Keratinocyte (primary cell): ENCODE measurements at regions not wholly inside any gene's neighbourhood (a gene's known extent, or its start where the extent isn't known, plus 50 kb on each side); places are given as distances from the start of the nearest gene placed in this dataset.

Experiments
- DNase-seq: peaks from one replicate; pipeline ENCODE4 v3.0.0-alpha.2; 2011; ENCODE audit warnings: low read depth, missing footprints, low spot score
- FAIRE-seq: peaks from 2 replicates; lab custom pipeline; 2011; peaks lifted over from hg19 to GRCh38; lab: Jason Lieb, UNC
- H2AFZ ChIP-seq: 2 replicates; pipeline ENCODE4 v1.6.0; 2012; ENCODE audit warnings: low read length, control low read depth, inconsistent platforms; ENCODE audit not compliant: control insufficient read depth
- H3K27ac ChIP-seq: 2 replicates; pipeline ENCODE4 v1.5.1; 2011; ENCODE audit warnings: low read length; ENCODE audit not compliant: control insufficient read depth, insufficient read depth
- H3K27me3 ChIP-seq: 3 replicates; pipeline ENCODE4 v1.6.0; 2011; ENCODE audit warnings: low read length; ENCODE audit not compliant: control insufficient read depth, insufficient read depth; ENCODE audit errors: extremely low read depth
- H3K36me3 ChIP-seq, 2 experiments: 2 replicates in 1 of 2; 3 replicates in 1 of 2; pipeline ENCODE4 v1.5.1; 2011; ENCODE audit warnings: low read length in 2 of 2, mild to moderate bottlenecking in 1 of 2; ENCODE audit not compliant: control insufficient read depth in 2 of 2, insufficient read depth in 2 of 2; ENCODE audit errors: extremely low read depth in 1 of 2
- H3K4me1 ChIP-seq: 3 replicates; pipeline ENCODE4 v1.5.1; 2011; ENCODE audit warnings: low read length; ENCODE audit not compliant: control insufficient read depth, insufficient read depth; ENCODE audit errors: extremely low read depth
- H3K4me2 ChIP-seq: 3 replicates; pipeline ENCODE4 v1.6.0; 2011; ENCODE audit warnings: low read depth, low read length; ENCODE audit not compliant: control insufficient read depth, insufficient read depth; ENCODE audit errors: extremely low read depth
- H3K4me3 ChIP-seq, 3 experiments: fragments of 200-600 bp in 1 of 3; sonication (generic) in 1 of 3; 2 replicates in 2 of 3; 3 replicates in 1 of 3; pipeline ENCODE4 v1.5.1; 2011 to 2016; ENCODE audit warnings: low read length in 3 of 3, mild to moderate bottlenecking in 3 of 3, control low read depth in 2 of 3, inconsistent platforms in 1 of 3, low read depth in 1 of 3, mixed read lengths in 1 of 3, mixed run types in 1 of 3, moderate library complexity in 1 of 3; ENCODE audit not compliant: control insufficient read depth in 2 of 3, insufficient read depth in 2 of 3; ENCODE audit errors: extremely low read depth in 1 of 3
- H3K79me2 ChIP-seq: 2 replicates; pipeline ENCODE4 v1.6.0; 2012; ENCODE audit warnings: low read length; ENCODE audit not compliant: control insufficient read depth, insufficient read depth
- H3K9ac ChIP-seq: 3 replicates; pipeline ENCODE4 v1.6.0; 2011; ENCODE audit warnings: low read length; ENCODE audit not compliant: control insufficient read depth, insufficient read depth; ENCODE audit errors: extremely low read depth
- H3K9me1 ChIP-seq: 3 replicates; pipeline ENCODE4 v1.6.0; 2011; ENCODE audit warnings: low read length; ENCODE audit not compliant: control insufficient read depth, insufficient read depth; ENCODE audit errors: extremely low read depth
- H3K9me3 ChIP-seq: 2 replicates; pipeline ENCODE4 v1.5.1; 2012; ENCODE audit warnings: low read depth, low read length; ENCODE audit not compliant: control insufficient read depth
- H4K20me1 ChIP-seq: 3 replicates; pipeline ENCODE4 v1.6.0; 2011; ENCODE audit warnings: low read length; ENCODE audit not compliant: control insufficient read depth, insufficient read depth; ENCODE audit errors: extremely low read depth
- CTCF ChIP-seq, 3 experiments: IDR thresholded peaks in 1 of 3; conservative IDR thresholded peaks in 1 of 3; optimal IDR thresholded peaks in 1 of 3; 2 replicates in 2 of 3; 3 replicates in 1 of 3; pipeline versions ENCODE3 to v1.5.1; 2011; ENCODE audit warnings: low read length in 3 of 3, mild to moderate bottlenecking in 3 of 3, moderate library complexity in 2 of 3, control low read depth in 1 of 3, inconsistent platforms in 1 of 3; ENCODE audit not compliant: insufficient read depth in 2 of 3; ENCODE audit errors: extremely low read depth in 1 of 3
- EZH2 ChIP-seq: IDR thresholded peaks from one replicate; pipeline ENCODE4 v1.6.1; 2012; ENCODE audit warnings: inconsistent platforms, mild to moderate bottlenecking, low read length, moderate library complexity
- dilution Hi-C: fragments of 300-500 bp; cut with MboI; formaldehyde crosslinking; loops from one replicate; pipeline ENCODE4 v1.7.0; 2020; ENCODE audit warnings: low sequenced_read_pairs; ENCODE audit not compliant: extremely low pct_ligation_motif_present

GRCh38 chrX:104419926-104420325, 146.1 kb upstream of the IL1RAPL2 start:
- Histone ChIP-seq H3K36me3 (no peaks in the 10 kb centered on the region), H3K4me1 (peaks cover 15% of the 10 kb centered on the region), H3K9me3 (no peaks in the 10 kb centered on the region), H3K27ac (no peak overlapping the region), H2AFZ (no peak overlapping the region), H3K79me2 (no peaks in the 10 kb centered on the region), H3K9me1 (no peaks in the 10 kb centered on the region), H4K20me1 (no peaks in the 10 kb centered on the region), H3K9ac (no peak overlapping the region), H3K4me2 (peak overlapping the region; percentile 7), H3K4me3 (no peak overlapping the region), H3K27me3 (no peaks in the 10 kb centered on the region)
- TF ChIP-seq CTCF (optimal IDR thresholded peaks at IDR 0.05 in 1 of 3, IDR thresholded peaks at IDR 0.05 in 1 of 3, conservative IDR thresholded peaks at IDR 0.05 in 1 of 3; ENCODE audit: extremely low read depth in 1 of 3, insufficient read depth in 2 of 3, low read length in 3 of 3) (no peak), EZH2 (no peak)
- FAIRE-seq: peak; percentile 5
- no peak for DNase-seq
- dilution Hi-C loops: no loop called here

GRCh38 chrX:104419211-104419610, 146.8 kb upstream of the IL1RAPL2 start:
- H3K4me2 ChIP-seq: peak overlapping the region; percentile 7
- no peaks in the 10 kb centered on the region for H3K36me3 ChIP-seq
- H2AFZ ChIP-seq: no peak overlapping the region
- dilution Hi-C loops: no loop called here
- H3K9ac ChIP-seq: no peak overlapping the region
- H3K9me3 ChIP-seq: no peaks in the 10 kb centered on the region
- no peaks in the 10 kb centered on the region for H3K79me2 ChIP-seq
- FAIRE-seq: peak; percentile 86
- no peak overlapping the region for H3K4me3 ChIP-seq
- peak; percentile 80 for DNase-seq
- H3K4me1 ChIP-seq: peaks cover 15% of the 10 kb centered on the region
- no peaks in the 10 kb centered on the region for H4K20me1 ChIP-seq
- H3K27ac ChIP-seq: peak overlapping the region; percentile 19
- no peaks in the 10 kb centered on the region for H3K9me1 ChIP-seq
- TF ChIP-seq EZH2: no peak
- no peak for TF ChIP-seq CTCF (optimal IDR thresholded peaks at IDR 0.05 in 1 of 3, IDR thresholded peaks at IDR 0.05 in 1 of 3, conservative IDR thresholded peaks at IDR 0.05 in 1 of 3; ENCODE audit: extremely low read depth in 1 of 3, insufficient read depth in 2 of 3, low read length in 3 of 3)
- no peaks in the 10 kb centered on the region for H3K27me3 ChIP-seq
